Suppressor macrophage treated with lipopolysaccharide for 1 hour (primary cell): ENCODE measurements at regions not wholly inside any gene's neighbourhood (a gene's known extent, or its start where the extent isn't known, plus 50 kb on each side); places are given as distances from the start of the nearest gene placed in this dataset.
A peak's percentile ranks its signal among the peaks of the same experiment; 100 is the strongest.

Experiments
- DNase-seq, 3 donors: peaks; one replicate each; pipeline ENCODE4 v3.0.0-alpha.2; 2020 to 2022

DNA sequence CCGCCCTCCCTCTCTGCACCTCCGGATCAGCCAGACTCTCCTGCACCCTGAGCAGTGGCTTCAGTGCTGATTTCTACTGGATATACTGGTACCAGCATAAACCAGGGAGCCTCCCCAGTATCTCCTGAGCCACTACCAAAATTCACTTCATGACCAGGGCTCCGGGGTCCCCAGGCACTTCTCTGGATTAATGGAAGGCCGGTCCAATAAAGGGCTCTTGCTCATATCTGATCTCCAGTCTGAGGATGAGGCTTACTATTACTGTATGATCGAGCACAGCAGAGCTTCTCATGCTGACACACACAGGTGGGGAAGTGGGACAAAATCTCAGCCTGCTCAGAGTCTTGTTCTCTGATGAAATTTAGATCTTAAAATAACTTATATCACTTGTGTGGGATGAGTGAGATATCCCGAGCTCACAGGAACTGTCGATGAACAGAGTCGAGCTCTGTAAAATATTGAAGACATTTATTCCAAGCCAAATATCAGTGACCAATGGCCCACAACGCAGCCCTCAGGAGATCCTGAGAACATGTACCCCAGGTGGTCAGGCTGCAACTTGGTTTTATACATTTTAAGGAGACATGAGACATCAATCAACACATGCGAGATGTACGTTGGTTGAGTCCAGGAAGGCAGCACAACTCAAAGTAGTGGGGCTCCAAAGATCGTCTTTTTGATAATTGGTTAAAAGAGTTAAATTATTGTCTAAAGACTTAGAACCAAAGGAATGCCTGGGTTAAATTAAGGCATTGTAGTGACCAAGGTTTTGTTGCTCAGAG lies 93.0 kb upstream of the TOP3B start:
- DNase-seq = no peak

DNA sequence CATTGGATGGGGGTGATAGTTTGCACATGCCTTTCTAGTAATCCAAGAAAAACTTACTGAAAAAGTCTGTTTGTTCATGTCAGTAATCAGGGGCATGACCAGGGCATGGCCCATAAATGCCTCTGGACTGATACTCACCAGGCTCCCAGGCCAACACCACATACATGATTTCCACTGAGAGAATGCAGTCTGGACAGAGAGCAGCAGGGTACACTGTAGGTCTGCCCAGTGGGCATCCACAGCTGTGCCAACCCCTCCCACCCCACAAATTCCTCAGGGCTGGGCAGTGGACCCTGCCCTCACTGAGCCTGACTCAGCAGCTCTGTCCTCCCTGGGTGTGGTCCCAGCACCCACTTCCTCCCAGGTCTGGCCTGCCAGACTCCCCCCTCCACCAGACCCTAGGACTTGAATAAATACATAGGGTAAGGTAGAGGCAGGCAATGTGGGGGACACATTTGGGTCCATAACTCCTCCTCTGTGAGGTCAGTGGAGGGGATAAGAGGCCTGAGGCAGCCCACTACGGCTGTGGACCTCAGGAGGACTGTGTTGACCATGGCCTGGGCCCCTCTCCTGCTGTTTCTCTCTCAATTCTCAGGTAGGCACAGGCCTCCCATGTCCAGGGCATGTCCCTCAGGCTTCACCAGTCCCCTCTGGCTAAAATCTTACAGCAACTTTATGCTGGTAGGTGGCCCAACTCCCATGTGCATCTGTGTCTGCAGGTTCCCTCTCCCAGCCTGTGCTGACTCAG lies 92.2 kb upstream of the TOP3B start:
- no peak for DNase-seq

DNA sequence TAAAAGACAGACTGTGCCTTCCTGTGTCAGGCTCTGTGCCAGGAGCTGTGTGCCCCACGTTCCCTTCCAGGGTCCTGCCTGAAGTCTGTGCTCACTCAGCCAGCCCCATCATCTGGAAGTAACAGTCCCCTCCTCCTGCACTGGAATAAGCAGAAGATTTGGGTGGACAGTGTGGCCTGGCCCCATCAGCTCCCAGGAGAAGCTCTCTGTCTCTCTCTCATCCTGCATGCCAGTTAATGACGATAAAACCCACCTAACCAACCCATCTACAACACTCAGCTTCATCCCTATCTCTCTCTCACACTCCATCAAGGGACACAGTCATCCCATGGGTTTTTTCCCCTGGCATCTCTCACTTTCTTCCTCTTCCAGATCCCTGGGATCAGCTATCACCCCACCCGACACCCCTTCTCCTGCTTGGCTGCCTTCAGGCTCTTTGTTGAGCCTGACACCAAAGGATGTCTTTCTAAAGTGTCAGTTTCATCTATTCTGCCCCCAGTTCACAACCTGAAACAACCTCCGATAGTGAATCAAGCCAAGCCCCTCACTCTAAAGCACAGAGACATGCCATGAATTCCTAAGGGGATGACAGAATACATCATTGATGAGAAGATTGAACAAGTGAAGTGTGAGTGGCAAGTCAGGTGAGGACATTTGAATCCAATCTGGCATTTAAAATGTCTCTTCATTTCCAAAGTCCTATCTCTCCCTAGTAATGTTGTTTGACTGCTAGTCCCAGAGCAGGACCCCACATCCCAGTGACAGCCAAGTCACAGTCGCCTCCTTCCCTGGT lies 91.4 kb upstream of the TOP3B start:
- no peak for DNase-seq

DNA sequence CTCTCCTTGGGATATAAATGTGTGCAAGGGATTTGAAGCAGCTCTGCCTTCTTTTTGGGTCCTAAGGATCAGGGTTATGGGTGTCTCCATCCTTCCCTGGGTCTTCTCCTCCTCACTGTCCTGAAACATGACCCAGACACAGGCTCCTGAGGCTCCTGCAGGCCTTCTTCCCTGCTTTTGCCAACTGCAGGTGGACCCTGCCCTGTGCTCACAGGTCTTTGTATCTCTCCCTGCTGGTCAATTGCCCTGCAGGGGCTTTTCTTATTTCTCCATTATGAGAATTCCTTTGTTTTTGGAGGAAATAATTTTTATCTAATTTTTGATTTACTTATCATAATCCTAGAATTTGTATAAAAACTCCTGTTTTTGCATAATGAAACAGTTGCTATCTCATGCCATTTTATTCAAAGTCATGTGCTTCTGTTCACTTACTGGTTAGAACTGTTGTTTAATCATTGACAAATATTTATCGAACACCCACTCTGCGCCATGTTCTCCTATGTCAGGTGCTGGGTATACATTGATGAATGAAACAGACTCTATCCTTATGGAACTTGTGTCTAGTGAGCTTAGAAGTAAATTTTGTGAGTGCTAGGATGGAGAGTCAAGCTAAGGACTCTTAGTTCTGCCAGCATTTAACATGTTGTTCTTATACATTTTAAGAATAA lies 89.7 kb upstream of the TOP3B start:
- DNase-seq = no peak

DNA sequence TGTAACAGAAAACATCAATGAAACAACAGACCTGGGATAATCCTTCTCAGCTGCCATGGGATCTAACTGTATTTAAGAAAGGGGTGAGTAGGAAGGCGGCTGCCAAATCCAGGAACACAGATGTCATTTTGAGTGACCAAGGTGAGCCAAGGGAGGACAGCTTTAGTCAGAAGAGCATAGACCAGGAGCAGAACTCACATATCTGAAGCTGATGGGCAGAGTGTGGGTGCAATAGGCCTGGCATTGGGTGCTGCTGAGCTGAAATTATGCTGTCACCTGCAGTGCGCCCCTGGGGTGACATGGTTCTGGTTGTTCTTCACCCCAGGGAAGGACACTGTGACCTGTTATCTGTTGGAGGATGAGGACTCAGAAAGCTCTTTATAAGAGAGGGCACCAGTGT lies 88.9 kb upstream of the TOP3B start:
- no peak for DNase-seq

DNA sequence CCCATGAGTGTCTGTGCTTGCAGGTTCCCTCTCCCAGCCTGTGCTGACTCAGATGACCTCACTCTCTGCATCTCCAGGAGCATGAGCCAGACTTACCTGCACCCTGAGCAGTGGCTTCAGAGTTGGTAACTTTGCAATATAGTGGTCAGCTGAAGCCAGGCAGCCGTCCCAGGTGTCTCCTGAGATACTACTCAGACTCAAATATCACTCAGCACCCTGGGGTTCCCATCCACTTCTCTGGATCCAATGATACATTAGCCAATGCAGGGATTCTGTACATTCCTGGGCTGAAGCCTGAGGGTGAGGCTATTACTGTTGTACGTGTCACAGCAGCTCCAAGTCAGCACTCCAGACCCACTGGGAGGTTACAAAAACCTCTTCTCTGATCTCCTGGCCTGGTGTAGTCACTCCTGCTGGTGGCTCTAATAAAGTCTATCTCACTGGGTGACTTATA lies 87.8 kb upstream of the TOP3B start:
- no peak for DNase-seq

DNA sequence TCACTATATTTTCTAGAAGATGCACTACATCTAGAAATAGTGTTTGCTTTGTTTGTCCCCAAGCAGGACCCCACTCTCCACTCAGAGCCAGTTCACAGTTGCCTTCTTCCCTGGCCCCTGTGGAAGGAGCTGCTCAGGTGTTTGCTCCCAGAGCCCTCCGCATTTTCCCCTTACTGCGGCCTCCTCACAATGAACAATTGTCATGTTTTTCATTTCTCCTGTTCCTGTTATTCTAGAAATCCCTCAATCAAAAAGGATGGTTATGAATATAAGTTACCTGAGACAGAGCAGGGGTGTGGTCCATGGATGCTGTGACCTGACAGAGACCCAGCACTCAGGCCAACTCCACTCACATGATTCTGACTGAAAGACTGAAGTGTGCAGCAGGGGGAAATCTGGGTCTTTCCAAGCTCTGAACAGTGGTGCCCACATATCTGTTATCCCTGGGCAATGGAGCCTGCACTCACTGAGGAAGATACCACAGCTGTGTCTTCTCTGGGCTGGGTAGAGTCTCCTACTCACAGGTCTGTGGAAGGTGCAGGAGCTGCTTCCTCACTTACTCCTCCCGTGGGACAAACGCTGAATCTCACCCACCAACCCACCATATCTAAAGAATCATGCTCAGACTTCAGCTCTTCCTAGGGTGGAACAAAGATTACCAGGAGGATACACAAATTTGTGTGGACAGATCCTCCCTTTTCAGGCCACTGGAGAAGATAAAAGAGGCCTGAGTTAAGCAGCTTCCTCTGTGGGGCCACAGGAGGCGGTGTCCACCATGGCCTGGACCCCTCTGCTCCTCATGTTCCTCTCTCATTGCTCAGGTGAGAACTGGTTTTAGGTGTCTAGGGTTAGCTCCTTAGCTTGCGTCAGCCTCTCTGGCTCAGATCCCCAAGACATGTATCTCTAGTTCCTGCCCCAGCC lies 87.1 kb upstream of the TOP3B start:
- peak in 2 of 3 donors; percentile 31 to 33 for DNase-seq

DNA sequence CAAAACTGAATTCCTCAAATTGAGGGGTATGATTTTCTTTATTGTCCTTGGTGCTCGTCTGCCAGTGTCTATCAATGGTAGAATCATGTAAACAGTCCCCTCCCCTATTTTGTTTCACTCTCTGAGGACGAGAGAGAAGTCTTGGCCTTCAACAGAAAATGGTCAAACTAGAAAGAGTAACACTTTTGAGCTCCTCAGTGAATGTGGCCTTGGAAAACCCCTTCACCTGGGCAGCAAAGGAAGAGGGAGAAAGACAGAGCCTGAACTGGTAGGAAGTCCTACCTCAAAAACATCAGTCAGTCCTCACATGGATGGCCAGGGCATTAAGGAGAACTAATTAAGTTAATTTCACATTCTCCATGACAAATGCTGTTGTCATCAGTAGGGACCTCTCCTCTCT lies 86.1 kb upstream of the TOP3B start:
- no peak for DNase-seq

DNA sequence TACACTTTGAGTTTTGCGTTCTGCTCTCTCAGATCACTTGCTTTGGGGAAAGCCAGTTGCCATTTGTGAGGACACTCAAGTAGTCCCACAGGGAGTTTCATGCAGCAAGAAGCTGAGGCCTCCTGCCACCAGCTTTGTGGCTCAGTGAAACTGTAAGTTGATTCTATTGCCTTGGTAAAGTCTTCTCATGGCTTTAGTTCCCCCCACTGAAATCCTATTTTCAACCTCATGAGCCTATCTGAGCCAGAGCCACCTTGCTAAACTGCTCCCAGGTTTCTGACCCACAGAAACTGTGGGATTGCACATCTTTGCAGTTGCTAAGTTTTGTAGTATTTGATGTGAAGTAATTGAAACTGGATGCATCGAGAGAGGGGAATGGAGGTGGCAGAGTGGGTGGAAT lies 85.4 kb upstream of the TOP3B start:
- no peak for DNase-seq

DNA sequence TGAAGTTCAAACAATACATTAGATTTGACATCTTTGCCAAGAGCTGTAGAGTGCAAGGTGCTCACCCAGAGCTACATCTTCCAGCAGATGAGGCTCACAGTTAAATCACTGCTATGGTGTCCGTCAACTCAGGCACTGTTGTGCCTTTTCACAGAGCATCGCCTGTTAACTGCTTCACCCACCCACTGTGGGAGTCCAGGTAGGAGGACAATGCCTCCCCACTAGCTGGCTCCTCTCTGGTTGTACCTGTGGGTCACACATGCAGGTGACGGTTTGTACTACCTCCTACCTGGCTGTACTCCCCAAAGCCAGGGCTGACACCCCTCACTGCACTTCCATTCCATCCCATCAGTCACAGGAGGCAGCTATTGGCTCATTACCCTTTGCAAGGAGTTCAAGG lies 84.6 kb upstream of the TOP3B start:
- DNase-seq = no peak

DNA sequence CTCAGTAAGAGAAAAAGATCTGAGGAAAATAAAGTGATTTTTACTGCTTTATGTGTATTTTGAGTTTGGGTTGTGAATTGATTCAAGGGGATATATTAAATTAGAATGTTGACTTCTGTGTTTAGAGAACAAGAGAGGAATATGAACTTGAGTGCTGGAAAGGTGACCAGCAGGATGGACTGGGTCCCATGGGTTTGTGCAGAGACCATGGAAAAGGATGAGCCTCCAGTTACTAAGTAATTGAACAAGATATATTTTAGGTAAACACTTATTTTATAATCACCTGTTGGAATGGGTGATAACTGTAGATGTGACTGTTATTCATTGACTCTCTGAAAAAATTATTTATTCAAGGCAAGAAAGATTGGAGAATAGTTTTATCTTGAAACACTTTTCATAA lies 82.0 kb upstream of the TOP3B start:
- no peak for DNase-seq

DNA sequence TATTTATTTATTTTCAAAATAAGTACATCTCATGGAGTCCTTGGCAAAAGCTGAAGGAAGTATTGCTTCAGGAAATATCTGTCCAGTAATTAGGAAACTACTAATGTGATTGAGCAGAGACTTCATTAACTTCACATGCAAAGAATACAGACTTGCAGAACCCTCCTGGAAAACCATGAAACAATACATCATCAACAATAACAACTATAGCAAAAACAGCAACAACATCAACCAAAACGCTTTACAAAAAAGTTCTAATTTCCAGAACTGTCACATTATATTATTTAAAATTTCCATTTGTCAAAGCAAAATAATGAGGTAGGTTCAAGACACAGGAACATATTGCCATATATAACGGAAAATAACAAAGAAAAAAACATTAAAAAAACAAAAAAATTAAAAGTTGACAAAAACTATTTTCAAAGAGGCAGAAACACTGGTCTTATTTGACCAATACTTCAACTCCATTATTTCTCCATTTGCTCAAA lies 79.8 kb upstream of the TOP3B start:
- no peak for DNase-seq

DNA sequence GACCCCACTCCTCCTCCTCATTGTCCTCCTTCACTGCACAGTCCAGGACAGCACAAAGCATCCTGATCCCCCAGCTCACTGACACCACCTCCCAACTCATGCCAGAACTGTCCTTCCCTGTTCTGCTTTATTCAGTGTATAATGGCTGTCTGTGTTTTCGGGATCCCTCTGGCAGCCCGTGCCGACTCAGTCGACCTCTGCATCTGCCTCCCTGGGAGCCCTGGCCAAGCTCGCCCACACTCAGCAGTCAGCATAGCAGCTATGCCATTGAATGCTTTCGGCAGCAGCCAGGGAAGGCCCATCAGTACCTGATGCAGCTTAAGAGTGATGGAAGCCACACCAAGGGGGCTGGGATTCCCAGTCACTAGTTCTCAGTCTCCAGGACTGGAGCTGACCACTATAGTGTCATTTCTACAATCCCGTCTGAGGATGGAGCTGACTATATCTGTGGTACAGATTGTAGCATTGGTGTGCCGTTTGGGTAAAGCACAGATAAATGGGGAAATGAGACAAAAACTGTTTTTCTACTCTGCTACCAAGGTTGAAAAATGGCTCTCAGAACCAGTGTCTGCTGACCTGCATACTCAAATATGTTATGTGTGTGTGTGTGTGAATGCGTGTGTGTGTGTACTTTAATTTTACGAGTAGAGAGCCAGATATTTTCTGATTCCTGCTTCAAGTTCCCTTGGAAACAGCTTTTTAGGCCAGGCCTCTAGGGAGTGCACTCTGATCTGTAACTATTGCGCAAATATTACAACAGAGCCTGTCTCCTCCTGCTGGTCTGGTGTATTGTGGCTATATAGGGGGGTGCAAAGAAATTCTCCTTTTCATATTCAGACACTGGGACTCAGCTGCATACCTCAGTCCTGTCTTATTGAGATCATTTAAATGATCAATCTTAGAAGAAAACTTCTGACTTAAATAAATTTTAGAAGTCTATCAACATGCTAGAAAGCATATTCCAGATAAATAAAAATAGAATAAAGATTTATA lies 78.8 kb upstream of the TOP3B start:
- DNase-seq = peak; percentile 46 to 61 (median 60)

DNA sequence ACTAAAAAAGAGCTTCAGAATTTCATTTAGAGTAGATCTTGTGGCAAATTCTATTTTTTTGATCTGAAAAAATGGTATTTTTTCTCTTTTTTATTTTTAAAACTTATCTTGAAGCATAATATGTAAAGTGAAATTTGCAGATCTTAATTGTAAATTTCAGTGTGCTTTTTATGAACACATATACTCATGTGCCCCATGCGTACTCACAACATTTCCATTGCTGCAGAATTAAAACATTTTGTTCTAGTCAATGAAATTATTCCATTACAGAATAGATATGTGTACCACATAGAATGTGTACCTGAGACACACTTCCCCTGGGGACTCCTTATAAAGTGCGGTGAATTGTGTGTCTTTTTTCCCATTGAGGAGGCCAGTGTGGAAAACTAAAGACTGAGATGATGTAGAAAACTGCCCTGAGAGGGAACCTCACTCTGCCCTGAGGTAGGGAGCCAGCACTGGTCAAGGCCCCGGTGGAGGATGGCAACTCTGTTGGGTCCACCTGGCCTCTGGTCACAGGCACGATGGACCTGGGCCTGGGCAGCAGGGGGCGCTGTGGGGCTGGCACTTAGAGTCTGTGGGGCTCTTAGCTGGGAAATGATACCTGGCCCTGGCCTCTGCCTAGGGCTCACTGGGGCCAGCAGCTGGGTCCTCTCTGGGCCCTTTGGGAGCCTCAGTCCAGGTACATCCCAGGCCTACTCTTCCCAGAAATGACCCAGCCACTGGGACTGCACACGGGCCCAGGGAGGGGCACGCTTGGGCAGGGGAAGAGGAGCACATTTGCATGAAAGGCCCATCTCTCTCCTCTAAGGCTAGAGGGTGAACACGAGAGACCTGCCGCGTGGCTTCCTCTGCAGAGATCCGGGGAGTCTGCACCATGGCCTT lies 77.9 kb upstream of the TOP3B start:
- DNase-seq = peak; percentile 67 to 90 (median 75)

DNA sequence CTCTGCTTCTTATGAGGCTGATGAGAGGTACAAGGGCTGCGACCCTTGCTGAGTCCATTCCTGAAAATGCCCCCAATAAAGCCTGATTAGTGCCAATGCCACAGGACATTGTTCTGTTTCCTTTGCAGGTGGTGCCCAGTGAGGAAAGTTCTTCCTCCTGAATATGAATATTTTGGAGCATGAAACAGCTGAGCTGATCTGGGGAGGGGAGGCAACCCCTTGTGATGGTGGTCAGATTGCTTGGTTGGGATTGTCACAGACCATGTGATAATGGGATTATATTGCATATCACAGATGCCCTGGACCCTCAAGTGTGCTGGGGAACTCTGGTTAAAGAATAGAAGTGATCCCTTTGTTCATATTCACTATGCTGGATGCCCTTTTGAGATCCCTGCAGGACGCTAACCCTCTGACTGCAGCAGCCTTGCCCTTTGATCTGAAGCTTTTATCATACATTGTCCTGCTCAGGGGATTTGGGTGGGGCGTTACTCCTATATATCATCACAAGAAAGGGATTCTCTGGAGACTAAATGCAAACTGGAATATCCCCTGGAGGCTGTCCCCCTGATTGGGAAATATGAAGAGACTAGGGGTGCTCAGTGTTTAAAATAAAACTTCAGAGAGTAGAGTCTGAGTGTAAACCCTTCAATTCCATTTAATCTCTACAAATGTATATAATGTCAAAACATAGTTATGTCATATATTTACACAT lies 76.9 kb upstream of the TOP3B start:
- no peak for DNase-seq

DNA sequence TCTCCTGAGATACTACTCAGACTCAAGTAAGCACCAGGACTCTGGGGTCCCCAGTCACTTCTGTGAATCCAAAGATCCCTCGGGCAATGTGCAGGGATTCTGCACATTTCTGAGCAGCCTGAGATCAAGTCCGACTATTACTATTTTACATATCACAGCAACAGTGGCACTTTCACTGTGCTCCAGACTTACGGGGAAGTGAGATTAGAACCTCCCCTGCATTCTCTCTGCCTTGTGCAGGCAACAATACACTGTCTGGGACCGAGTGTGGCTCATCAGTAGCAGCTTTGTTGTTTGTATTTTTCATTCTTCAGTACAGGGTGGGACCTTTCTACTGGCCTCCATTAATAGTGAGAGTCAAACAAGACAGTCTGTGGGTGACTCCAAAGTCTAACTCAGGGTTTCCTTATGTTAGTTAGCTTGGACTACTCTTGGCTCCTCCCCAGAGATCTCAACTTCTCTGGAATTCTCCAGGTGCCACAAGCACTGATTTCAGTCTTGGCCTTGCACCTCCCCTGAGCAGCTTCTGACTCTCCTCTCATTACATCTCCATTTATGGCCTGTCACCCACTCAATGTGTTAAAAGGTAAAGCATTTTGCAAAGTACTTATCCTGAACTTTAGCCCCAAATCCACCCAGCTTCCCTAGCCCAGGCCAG lies 76.2 kb upstream of the TOP3B start:
- peak in 1 of 3 donors; percentile 12 for DNase-seq

DNA sequence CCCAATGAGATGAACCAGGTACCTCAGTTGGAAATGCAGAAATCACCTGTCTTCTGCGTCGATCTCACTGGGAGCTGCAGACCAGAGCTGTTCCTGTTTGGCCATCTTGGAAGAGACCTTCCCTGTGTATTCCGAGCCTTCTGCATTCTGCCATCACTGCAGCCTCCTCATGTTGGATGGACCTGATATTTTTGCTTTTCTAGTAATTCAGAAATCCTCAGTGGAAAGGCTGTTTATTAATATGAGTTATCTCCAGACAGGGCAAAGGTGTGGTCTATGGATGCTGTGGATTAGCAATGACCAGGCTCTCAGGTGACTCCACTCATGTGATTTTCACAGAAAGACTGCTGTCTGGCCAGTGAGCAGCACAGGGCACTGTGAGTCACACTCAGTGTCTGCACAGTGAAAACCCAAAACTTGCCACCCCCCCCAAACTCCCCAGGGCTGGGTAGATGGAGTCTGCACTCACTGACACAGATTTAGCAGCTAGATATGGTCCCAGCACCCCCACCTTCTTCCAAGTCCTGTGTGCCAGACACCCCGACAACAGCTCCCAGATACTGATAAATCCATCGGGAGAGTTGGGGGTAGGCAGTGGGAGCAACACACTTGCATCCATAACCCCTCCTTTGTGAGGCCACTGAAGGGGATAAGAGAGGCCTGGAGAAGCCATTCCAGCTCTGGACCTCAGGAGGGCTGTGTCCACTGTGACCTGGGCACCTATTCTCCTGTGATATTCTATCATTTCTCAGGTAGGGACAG lies 75.2 kb upstream of the TOP3B start:
- no peak for DNase-seq
